LNCaP clone FGC (cell line): ENCODE measurements at regions not wholly inside any gene's neighbourhood (a gene's known extent, or its start where the extent isn't known, plus 50 kb on each side); places are given as distances from the start of the nearest gene placed in this dataset.

Source experiments
- DNase-seq: peaks from one replicate; pipeline ENCODE4 v3.0.0-alpha.2; 2011; ENCODE audit warnings: low read depth
- H3K4me3 ChIP-seq: 2 replicates; pipeline ENCODE4 v1.5.1; 2011; ENCODE audit warnings: mild to moderate bottlenecking, low read depth, low read length, control low read depth
- CTCF ChIP-seq: IDR thresholded peaks from 2 replicates; pipeline ENCODE4 v1.5.1; 2012; ENCODE audit warnings: mild to moderate bottlenecking; ENCODE audit not compliant: control insufficient read depth, insufficient read depth; ENCODE audit errors: extremely low read depth

- H3K4me3 ChIP-seq, result no peak overlapping the region
- TF ChIP-seq CTCF, result no peak
- DNase-seq, result no peak
Observed at GRCh38 chrX:131703646-131704045, 159.8 kb downstream of the OR13H1 start.

- peak; percentile 78 for DNase-seq
- peak; percentile 50 for TF ChIP-seq CTCF
- H3K4me3 ChIP-seq, result peak overlapping the region; percentile 51
Observed at GRCh38 chrX:131704136-131704695, 160.3 kb downstream of the OR13H1 start.

- no peak for TF ChIP-seq CTCF
- H3K4me3 ChIP-seq, result no peak overlapping the region
- DNase-seq, result no peak
Observed at GRCh38 chrX:131709553-131709952, 165.7 kb downstream of the OR13H1 start.

GRCh38 chrX:131711478-131711867 is 167.6 kb downstream of the OR13H1 start:
- TF ChIP-seq CTCF, result no peak
- no peak overlapping the region for H3K4me3 ChIP-seq
- DNase-seq, result no peak

GRCh38 chrX:131723646-131724045 is 179.8 kb downstream of the OR13H1 start:
- no peak for TF ChIP-seq CTCF
- DNase-seq, result no peak
- no peak overlapping the region for H3K4me3 ChIP-seq

GRCh38 chrX:131724292-131724691 is 180.4 kb downstream of the OR13H1 start:
- H3K4me3 ChIP-seq, result no peak overlapping the region
- DNase-seq, result no peak
- no peak for TF ChIP-seq CTCF

GRCh38 chrX:131725001-131725654 is 181.3 kb downstream of the OR13H1 start:
- TF ChIP-seq CTCF, result no peak

More at GRCh38 chrX:131725001-131725654, 181.3 kb downstream of the OR13H1 start:
- DNase-seq, result no peak
- no peak overlapping the region for H3K4me3 ChIP-seq
